ENCODE measurements at regions not wholly inside any gene's neighbourhood (a gene's known extent, or its start where the extent isn't known, plus 50 kb on each side); places are given as distances from the start of the nearest gene placed in this dataset.

GRCh38 chr20:16942756-16943155 lies 194.6 kb downstream of the OTOR start:
- no peak overlapping the region for H3K27ac Mint-ChIP-seq
- no peak overlapping the region for H3K4me3 Mint-ChIP-seq
- H3K36me3 Mint-ChIP-seq (ENCODE audit: low read depth) = no peaks in the 10 kb centered on the region
- intact Hi-C loops (cut with micrococcal nuclease) = no loop called here
- DNase-seq = no peak
- H3K9me3 Mint-ChIP-seq = no peaks in the 10 kb centered on the region
- no peaks in the 10 kb centered on the region for H3K27me3 Mint-ChIP-seq
- H3K4me1 Mint-ChIP-seq = no peaks in the 10 kb centered on the region

GRCh38 chr20:16944745-16945144 lies 196.6 kb downstream of the OTOR start:
- intact Hi-C loops (cut with micrococcal nuclease) = no loop called here
- no peaks in the 10 kb centered on the region for H3K9me3 Mint-ChIP-seq

GRCh38 chr20:16945619-16946018 lies 197.5 kb downstream of the OTOR start:
- H3K36me3 Mint-ChIP-seq (ENCODE audit: low read depth) = no peaks in the 10 kb centered on the region
- no peak overlapping the region for H3K27ac Mint-ChIP-seq
- H3K27me3 Mint-ChIP-seq = no peaks in the 10 kb centered on the region
- no peak overlapping the region for H3K4me3 Mint-ChIP-seq
- no peaks in the 10 kb centered on the region for H3K9me3 Mint-ChIP-seq
- no peak for DNase-seq
- H3K4me1 Mint-ChIP-seq = no peaks in the 10 kb centered on the region
- intact Hi-C loops (cut with micrococcal nuclease) = no loop called here

More at GRCh38 chr20:16944745-16945144, 196.6 kb downstream of the OTOR start:
- H3K36me3 Mint-ChIP-seq (ENCODE audit: low read depth) = no peaks in the 10 kb centered on the region
- no peak overlapping the region for H3K27ac Mint-ChIP-seq
- H3K27me3 Mint-ChIP-seq = no peaks in the 10 kb centered on the region
- H3K4me1 Mint-ChIP-seq = no peaks in the 10 kb centered on the region
- no peak overlapping the region for H3K4me3 Mint-ChIP-seq
- no peak for DNase-seq

- no peak overlapping the region for H3K4me3 Mint-ChIP-seq
- no peaks in the 10 kb centered on the region for H3K9me3 Mint-ChIP-seq
- intact Hi-C loops (cut with micrococcal nuclease) = no loop called here
- H3K36me3 Mint-ChIP-seq (ENCODE audit: low read depth) = no peaks in the 10 kb centered on the region
- H3K27me3 Mint-ChIP-seq = no peaks in the 10 kb centered on the region
- no peak for DNase-seq
- H3K4me1 Mint-ChIP-seq = no peaks in the 10 kb centered on the region
- H3K27ac Mint-ChIP-seq = no peak overlapping the region
These were observed 197.9 kb downstream of the OTOR start for GRCh38 chr20:16946097-16946496.

GRCh38 chr20:16947479-16947878 lies 199.3 kb downstream of the OTOR start:
- no peak overlapping the region for H3K27ac Mint-ChIP-seq
- no peaks in the 10 kb centered on the region for H3K36me3 Mint-ChIP-seq (ENCODE audit: low read depth)
- intact Hi-C loops (cut with micrococcal nuclease) = no loop called here
- H3K4me3 Mint-ChIP-seq = no peak overlapping the region
- H3K9me3 Mint-ChIP-seq = no peaks in the 10 kb centered on the region
- DNase-seq = no peak
- no peaks in the 10 kb centered on the region for H3K4me1 Mint-ChIP-seq
- no peaks in the 10 kb centered on the region for H3K27me3 Mint-ChIP-seq

GRCh38 chr20:16951876-16952275 lies 203.7 kb downstream of the OTOR start:
- Mint-ChIP-seq H3K27ac (no peak overlapping the region), H3K4me3 (no peak overlapping the region)

GRCh38 chr20:16952965-16953364 lies 204.8 kb downstream of the OTOR start:
- no peaks in the 10 kb centered on the region for H3K27me3 Mint-ChIP-seq
- no peaks in the 10 kb centered on the region for H3K9me3 Mint-ChIP-seq
- no peaks in the 10 kb centered on the region for H3K36me3 Mint-ChIP-seq (ENCODE audit: low read depth)
- no peaks in the 10 kb centered on the region for H3K4me1 Mint-ChIP-seq
- DNase-seq = no peak
- intact Hi-C loops (cut with micrococcal nuclease) = no loop called here
- no peak overlapping the region for H3K4me3 Mint-ChIP-seq
- no peak overlapping the region for H3K27ac Mint-ChIP-seq

More at GRCh38 chr20:16951876-16952275, 203.7 kb downstream of the OTOR start:
- Mint-ChIP-seq H3K36me3 (ENCODE audit: low read depth) (no peaks in the 10 kb centered on the region), H3K27me3 (no peaks in the 10 kb centered on the region), H3K4me1 (no peaks in the 10 kb centered on the region), H3K9me3 (no peaks in the 10 kb centered on the region)
- DNase-seq = no peak
- intact Hi-C loops (cut with micrococcal nuclease) = no loop called here

- DNase-seq = no peak
- no peaks in the 10 kb centered on the region for H3K4me1 Mint-ChIP-seq
- H3K9me3 Mint-ChIP-seq = no peaks in the 10 kb centered on the region
- intact Hi-C loops (cut with micrococcal nuclease) = no loop called here
- H3K27ac Mint-ChIP-seq = no peak overlapping the region
- no peaks in the 10 kb centered on the region for H3K27me3 Mint-ChIP-seq
- H3K36me3 Mint-ChIP-seq (ENCODE audit: low read depth) = no peaks in the 10 kb centered on the region
- H3K4me3 Mint-ChIP-seq = no peak overlapping the region
These were observed 205.7 kb downstream of the OTOR start for GRCh38 chr20:16953858-16954257.

GRCh38 chr20:16955462-16955861 lies 207.3 kb downstream of the OTOR start:
- Mint-ChIP-seq H3K4me1 (no peaks in the 10 kb centered on the region), H3K4me3 (no peak overlapping the region), H3K27ac (no peak overlapping the region), H3K36me3 (ENCODE audit: low read depth) (no peaks in the 10 kb centered on the region), H3K9me3 (peaks cover 5% of the 10 kb centered on the region), H3K27me3 (no peaks in the 10 kb centered on the region)
- no peak for DNase-seq
- intact Hi-C loops (cut with micrococcal nuclease) = no loop called here

GRCh38 chr20:16955971-16956370 lies 207.8 kb downstream of the OTOR start:
- Mint-ChIP-seq H3K36me3 (ENCODE audit: low read depth) (no peaks in the 10 kb centered on the region), H3K27ac (no peak overlapping the region)
- DNase-seq = no peak

GRCh38 chr20:16965401-16965800 lies 217.2 kb downstream of the OTOR start:
- no peak overlapping the region for H3K27ac Mint-ChIP-seq
- no peaks in the 10 kb centered on the region for H3K4me1 Mint-ChIP-seq
- peaks cover 9% of the 10 kb centered on the region for H3K9me3 Mint-ChIP-seq
- intact Hi-C loops (cut with micrococcal nuclease) = no loop called here
- no peak overlapping the region for H3K4me3 Mint-ChIP-seq
- no peaks in the 10 kb centered on the region for H3K36me3 Mint-ChIP-seq (ENCODE audit: low read depth)
- no peaks in the 10 kb centered on the region for H3K27me3 Mint-ChIP-seq
- no peak for DNase-seq

More at GRCh38 chr20:16955971-16956370, 207.8 kb downstream of the OTOR start:
- H3K27me3 Mint-ChIP-seq = no peaks in the 10 kb centered on the region
- H3K4me3 Mint-ChIP-seq = no peak overlapping the region
- intact Hi-C loops (cut with micrococcal nuclease) = no loop called here
- H3K4me1 Mint-ChIP-seq = no peaks in the 10 kb centered on the region
- peaks cover 5% of the 10 kb centered on the region for H3K9me3 Mint-ChIP-seq

GRCh38 chr20:16966276-16966880 lies 218.2 kb downstream of the OTOR start:
- H3K27ac Mint-ChIP-seq = no peak overlapping the region
- no peak for DNase-seq
- intact Hi-C loops (cut with micrococcal nuclease) = no loop called here
- H3K9me3 Mint-ChIP-seq = peaks cover 9% of the 10 kb centered on the region
- no peaks in the 10 kb centered on the region for H3K36me3 Mint-ChIP-seq (ENCODE audit: low read depth)
- H3K4me1 Mint-ChIP-seq = no peaks in the 10 kb centered on the region
- H3K4me3 Mint-ChIP-seq = no peak overlapping the region
- no peaks in the 10 kb centered on the region for H3K27me3 Mint-ChIP-seq

- H3K4me1 Mint-ChIP-seq = no peaks in the 10 kb centered on the region
- H3K4me3 Mint-ChIP-seq = no peak overlapping the region
- intact Hi-C loops (cut with micrococcal nuclease) = no loop called here
- H3K27me3 Mint-ChIP-seq = no peaks in the 10 kb centered on the region
- H3K9me3 Mint-ChIP-seq = no peaks in the 10 kb centered on the region
- DNase-seq = no peak
- no peaks in the 10 kb centered on the region for H3K36me3 Mint-ChIP-seq (ENCODE audit: low read depth)
- no peak overlapping the region for H3K27ac Mint-ChIP-seq
These were observed 219.9 kb downstream of the OTOR start for GRCh38 chr20:16968099-16968498.

- no peaks in the 10 kb centered on the region for H3K36me3 Mint-ChIP-seq (ENCODE audit: low read depth)
- no peaks in the 10 kb centered on the region for H3K27me3 Mint-ChIP-seq
- H3K4me1 Mint-ChIP-seq = no peaks in the 10 kb centered on the region
- no peaks in the 10 kb centered on the region for H3K9me3 Mint-ChIP-seq
- H3K4me3 Mint-ChIP-seq = no peak overlapping the region
- intact Hi-C loops (cut with micrococcal nuclease) = no loop called here
- no peak overlapping the region for H3K27ac Mint-ChIP-seq
- DNase-seq = no peak
These were observed 222.6 kb downstream of the OTOR start for GRCh38 chr20:16970776-16971175.

All from activated CD4-positive, alpha-beta T cell treated with anti-CD3 and anti-CD28 coated beads, Interleukin-2, amount 10 ng/mL, durations not matched to agents 24 days and 14 days (primary cell).